ENCODE measurements at regions not wholly inside any gene's neighbourhood (a gene's known extent, or its start where the extent isn't known, plus 50 kb on each side); places are given as distances from the start of the nearest gene placed in this dataset.
"Not testable (repeated sequence)": the region's sequence is repeated elsewhere in the genome, so short reads cannot be mapped to it uniquely, and the experiment has no call there.

- DNase-seq (ENCODE audit: low read depth, low spot score): peak; percentile 98
Observed at GRCh38 chr2:16105669-16106281, 165.4 kb downstream of the MYCN start.

- DNase-seq (ENCODE audit: low read depth, low spot score): peak; percentile 28
Observed at GRCh38 chr2:16104949-16105668, 164.8 kb downstream of the MYCN start.

- DNase-seq (ENCODE audit: low read depth, low spot score): no peak
Observed at GRCh38 chr2:16104315-16104948, 164.1 kb downstream of the MYCN start.

- DNase-seq (ENCODE audit: low read depth, low spot score): peak; percentile 45
Observed at GRCh38 chr2:16103614-16104314, 163.4 kb downstream of the MYCN start.

GRCh38 chr2:16102976-16103380, 162.6 kb downstream of the MYCN start:
- no peak for DNase-seq (ENCODE audit: low read depth, low spot score)

GRCh38 chr2:16102358-16102975, 162.1 kb downstream of the MYCN start:
- DNase-seq (ENCODE audit: low read depth, low spot score): no peak

- no peak for DNase-seq (ENCODE audit: low read depth, low spot score)
Observed at GRCh38 chr2:16101196-16101595, 160.8 kb downstream of the MYCN start.

- no peak for DNase-seq (ENCODE audit: low read depth, low spot score)
Observed at GRCh38 chr2:16100006-16100405, 159.7 kb downstream of the MYCN start.

GRCh38 chr2:16099326-16099725, 159.0 kb downstream of the MYCN start:
- DNase-seq (ENCODE audit: low read depth, low spot score): no peak

GRCh38 chr2:16096962-16097361, 156.6 kb downstream of the MYCN start:
- DNase-seq (ENCODE audit: low read depth, low spot score): no peak

- DNase-seq (ENCODE audit: low read depth, low spot score): not testable (repeated sequence)
Observed at GRCh38 chr2:16095483-16095882, 155.1 kb downstream of the MYCN start.

GRCh38 chr2:16094811-16095210, 154.5 kb downstream of the MYCN start:
- no peak for DNase-seq (ENCODE audit: low read depth, low spot score)

- DNase-seq (ENCODE audit: low read depth, low spot score): no peak
Observed at GRCh38 chr2:16093639-16094529, 153.5 kb downstream of the MYCN start.

- no peak for DNase-seq (ENCODE audit: low read depth, low spot score)
Observed at GRCh38 chr2:16092861-16093638, 152.7 kb downstream of the MYCN start.

GRCh38 chr2:16091576-16092282, 151.4 kb downstream of the MYCN start:
- no peak for DNase-seq (ENCODE audit: low read depth, low spot score)

GRCh38 chr2:16090650-16091575, 150.6 kb downstream of the MYCN start:
- DNase-seq (ENCODE audit: low read depth, low spot score): no peak

- DNase-seq (ENCODE audit: low read depth, low spot score): not testable (repeated sequence)
Observed at GRCh38 chr2:16089491-16089890, 149.1 kb downstream of the MYCN start.

- no peak for DNase-seq (ENCODE audit: low read depth, low spot score)
Observed at GRCh38 chr2:16088802-16089112, 148.4 kb downstream of the MYCN start.

All from iPS DF 19.7 (cell line).